GM18502 (cell line): ENCODE measurements at regions not wholly inside any gene's neighbourhood (a gene's known extent, or its start where the extent isn't known, plus 50 kb on each side); places are given as distances from the start of the nearest gene placed in this dataset.
"Not testable (repeated sequence)": the region's sequence is repeated elsewhere in the genome, so short reads cannot be mapped to it uniquely, and the experiment has no call there.

ENCODE experiments used
- ATAC-seq: cut with Tn5 transposase; IDR thresholded peaks from one replicate; pipeline ENCODE4 v1.9.1; 2021; ENCODE audit warnings: mild to moderate bottlenecking; ENCODE audit not compliant: unreplicated experiment, poor library complexity

DNA sequence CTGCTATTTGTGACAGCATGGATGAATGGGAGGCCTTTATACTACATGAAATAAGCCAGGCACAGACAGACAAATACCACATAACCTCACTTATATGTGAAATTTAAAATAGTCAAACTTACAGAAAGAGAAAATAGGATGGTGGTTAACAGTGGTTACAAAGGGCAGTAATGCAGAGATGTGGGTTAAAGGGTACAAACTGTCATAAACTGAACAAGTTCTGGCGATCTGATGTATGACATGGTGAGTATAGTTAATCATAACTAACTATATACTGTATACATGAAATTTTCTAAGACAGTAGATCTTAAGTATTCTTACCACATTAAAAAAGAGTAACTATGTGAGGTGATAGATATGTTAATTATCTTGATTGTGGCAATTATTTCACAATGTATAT is 558.1 kb upstream of the ZNF804A start:
- no peak for ATAC-seq

DNA sequence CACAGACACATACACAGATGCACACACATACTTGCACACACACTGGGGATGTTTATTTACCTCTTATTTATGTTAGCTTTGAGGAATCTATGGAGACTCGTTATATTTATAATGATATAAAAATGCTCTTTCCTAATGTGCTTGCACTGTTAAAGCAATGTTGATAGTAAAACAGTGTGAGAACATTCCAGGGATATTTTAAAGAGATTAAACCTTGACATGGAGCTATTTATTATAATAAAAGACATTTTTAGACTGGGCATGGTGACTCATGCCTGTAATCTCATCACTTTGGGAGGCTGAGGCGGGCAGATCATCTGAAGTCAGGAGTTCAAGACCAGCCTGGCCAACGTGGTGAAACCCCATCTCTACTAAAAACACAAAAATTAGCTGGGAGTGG is 557.3 kb upstream of the ZNF804A start:
- ATAC-seq, result no peak

DNA sequence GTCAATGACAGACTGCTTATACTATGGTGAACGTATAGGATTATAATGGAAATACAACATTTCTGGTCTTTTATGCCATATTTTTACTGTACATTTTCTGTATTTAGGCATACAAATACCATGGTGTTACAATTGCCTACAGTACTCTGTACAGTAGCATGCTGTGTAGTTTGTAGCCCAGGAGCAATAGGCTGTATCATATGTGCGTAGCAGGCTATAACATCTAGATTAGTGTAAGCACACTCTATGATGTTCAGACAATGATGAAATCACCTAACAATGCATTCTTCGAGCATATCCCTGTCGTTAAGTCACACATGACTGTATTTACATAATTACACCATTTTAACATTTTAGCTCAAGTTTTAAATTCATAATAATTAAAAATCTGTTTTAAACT is 556.6 kb upstream of the ZNF804A start:
- no peak for ATAC-seq

DNA sequence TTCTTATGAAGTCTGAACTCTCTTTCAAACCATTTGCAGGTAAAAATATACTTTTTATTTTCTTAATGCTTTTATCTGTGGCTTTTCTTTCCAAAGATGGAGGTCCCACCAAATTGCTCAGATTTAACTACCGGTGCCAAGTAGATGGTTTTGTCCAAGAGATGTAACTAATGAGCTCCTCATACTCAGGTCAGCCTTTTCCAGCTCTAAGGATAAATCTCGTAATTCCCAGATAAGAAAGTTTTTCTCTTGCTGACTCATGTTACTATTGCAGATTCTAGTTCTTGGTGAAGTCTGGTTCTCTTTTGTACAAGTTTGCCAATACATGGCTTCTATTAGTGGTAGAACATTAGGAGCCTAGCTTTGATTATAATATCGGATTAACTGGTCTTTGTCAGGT is 550.8 kb upstream of the ZNF804A start:
- no peak for ATAC-seq

DNA sequence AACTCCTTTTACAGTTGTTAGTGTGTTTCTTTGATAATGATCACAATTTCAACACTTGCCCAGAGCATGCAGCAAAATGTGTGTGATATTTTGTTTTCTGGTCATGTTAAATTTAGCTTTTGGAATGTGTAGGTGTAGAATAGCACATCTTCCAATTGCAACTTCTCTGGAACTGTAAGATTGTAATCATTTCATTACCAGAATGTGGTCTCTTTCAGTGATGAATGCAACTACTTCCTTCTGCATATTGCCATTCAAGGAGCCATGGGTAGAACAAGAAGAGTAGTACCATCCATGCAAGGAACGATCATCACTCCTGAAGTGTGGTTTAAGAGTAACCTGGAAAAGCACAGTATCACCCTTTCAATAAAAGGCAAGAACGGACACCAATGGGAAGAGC is 548.8 kb upstream of the ZNF804A start:
- ATAC-seq, result no peak

DNA sequence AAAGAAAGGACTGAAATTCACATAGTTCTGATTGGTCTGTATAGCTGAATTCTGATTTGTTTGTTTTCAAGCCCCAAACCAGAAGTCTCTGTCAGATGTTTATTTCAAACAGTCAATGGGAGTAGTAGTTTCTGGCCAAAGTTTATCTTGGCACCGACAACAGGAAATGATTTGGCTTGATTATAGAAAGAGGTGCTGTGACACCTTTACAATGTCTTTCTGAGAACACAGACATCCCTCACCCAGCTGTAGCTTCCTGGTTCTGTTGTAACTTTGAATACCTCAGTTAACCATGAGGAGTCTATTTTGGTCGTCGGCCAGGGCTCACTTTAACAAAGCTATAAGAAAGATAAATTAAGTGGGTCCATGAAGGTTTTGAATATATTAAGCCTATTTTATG is 545.0 kb upstream of the ZNF804A start:
- no peak for ATAC-seq

DNA sequence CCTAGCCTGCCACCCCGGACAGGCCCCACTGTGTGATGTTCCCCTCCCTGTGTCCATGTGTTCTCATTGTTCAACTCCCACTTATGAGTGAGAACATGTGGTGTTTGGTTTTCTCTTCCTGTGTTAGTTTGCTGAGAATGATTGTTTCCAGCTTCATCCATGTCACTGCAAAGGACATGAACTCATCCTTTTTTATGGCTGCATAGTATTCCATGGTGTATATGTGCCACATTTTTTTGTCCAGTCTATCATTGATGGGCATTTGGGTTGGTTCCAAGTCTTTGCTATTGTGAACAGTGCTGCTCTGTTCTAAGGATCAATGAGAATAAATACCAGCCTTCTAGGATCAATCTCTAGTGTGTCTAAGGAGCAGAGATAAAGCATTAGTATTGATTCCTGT is 543.9 kb upstream of the ZNF804A start:
- ATAC-seq, result not testable (repeated sequence)

DNA sequence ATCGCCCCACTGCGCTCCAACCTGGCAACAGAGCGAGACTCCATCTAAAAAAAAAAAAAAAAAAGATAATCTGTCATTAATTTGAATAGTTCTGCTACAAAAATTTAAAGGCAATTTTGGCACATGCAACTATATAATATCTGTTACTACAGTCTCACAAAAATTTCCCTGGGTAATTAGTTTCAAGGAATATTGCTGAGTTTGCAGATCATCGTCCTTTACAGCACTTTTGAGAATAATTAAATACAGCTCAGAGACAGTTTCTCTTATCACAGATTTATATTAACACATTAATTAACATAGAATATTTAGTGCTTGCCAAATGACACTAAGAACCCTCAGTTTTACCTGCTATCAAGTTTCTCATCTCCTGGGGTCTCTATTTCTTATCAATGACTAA is 540.4 kb upstream of the ZNF804A start:
- ATAC-seq, result no peak

DNA sequence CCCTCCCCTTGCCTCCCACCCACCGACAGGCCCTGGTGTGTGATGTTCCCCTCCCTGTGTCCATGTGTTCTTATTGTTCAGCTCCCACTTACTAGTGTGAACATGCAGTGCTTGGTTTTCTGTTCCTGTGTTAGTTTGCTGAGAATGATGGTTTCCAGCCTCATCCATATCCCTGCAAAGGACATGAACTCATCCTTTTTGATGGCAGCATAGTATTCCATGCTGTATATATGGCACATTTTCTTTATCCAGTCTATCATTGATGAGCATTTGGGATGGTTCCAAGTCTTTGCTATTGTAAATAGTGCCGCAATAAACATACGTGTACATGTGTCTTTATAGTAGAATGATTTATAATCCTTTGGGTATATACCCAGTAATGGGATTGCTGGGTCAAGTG is 538.1 kb upstream of the ZNF804A start:
- ATAC-seq, result not testable (repeated sequence)

DNA sequence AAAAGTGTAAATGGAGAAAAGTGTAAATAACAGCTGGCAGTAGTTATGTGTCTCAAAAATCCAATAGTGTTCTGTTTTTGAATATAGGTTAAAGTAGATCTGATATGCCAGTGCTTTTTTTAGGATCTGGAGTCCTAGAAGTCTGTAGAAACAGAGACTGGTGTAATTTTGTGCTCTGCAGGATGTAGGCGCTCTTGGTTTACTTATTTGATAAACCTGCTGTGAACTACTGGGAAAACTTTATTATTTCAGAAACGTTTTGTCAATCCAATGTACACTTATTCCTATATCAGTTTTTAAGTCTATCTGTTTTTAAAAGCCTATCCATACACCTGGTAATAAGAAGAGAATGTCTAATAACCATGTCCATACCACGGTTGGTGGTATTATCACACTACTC is 530.8 kb upstream of the ZNF804A start:
- no peak for ATAC-seq

DNA sequence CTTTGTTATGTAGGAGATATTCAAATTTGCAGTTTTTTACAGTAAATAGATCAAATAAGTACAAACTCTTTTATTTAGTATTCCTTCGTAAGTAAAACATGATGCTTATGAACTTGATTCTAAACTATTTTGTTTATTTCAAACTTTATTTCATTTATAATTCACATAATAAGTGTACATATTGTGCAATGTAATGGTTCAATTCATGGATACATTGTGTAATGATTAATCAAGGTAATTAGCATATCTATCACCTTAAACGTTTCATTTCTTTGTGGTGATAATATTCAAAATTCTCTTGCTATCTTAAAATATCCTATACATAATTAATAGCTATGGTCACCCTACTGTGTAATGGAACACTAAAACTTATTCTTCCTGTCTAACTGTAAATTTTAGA is 525.9 kb upstream of the ZNF804A start:
- ATAC-seq, result no peak

DNA sequence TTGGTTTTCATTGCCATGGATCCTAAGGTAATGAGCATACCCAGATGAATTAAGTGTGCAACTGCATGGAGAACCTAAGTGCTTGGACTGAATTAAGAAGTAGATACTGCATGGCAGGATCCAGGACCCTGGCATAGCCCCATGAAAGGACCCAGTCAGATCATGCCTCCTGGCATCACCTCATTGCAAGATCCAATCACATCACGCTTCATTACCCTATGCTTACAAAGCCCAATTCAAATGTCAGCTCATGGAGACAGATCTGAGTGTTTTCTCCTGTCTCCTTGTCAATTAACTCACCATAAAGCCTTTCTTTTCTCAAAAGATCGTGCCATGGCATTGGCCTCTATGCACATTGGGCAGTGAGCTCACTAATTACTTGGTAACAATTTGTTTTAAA is 519.8 kb upstream of the ZNF804A start:
- ATAC-seq, result no peak

DNA sequence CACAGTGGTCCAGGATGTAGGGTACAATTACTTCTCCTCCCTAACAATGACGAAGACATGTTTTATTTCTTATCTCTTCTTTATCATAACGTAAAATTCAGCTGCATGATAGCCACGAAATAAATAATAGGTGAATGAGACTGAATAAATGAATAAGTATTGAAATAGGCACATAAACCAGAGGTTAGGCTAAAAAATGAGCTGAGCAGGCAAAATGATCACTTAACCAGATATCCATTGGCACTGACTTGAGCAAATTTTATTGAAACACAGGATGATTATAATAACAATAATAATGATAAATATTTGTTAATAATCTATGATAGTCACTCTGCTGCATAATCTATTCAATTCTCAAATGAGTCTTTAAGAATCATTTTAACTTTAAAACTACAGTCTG is 506.9 kb upstream of the ZNF804A start:
- no peak for ATAC-seq

DNA sequence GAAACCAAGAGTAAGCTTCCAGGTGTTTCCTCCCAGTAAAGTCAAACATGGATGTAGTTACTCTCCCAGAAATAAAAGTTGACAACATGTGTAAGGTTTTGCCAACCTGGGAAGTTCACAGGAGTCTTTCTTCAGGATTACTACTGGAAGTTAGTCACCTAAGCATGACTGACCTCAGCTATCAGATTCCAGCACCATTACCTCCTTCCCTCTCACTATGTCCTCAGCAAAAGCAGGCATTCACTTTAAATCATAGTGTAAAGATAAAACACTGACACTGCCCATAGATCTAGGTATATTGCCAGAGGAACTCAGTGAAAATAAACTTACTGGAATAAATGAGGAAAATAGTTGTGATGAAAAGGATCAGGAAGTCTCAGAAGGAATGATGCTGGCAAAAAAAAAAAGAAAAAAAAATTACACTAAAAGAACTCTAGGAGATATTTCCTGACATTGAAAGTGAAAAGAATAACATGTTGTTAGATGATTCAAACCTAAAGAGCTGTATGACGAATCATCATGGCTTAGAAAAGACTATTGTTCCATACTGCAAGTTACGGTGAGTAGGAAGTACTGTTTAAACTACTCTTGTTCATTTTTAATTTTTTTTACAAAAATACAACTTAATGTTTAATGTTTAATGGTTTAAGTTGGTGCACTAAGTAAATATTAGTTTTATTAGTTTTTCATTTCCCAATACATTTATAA is 484.5 kb upstream of the ZNF804A start:
- no peak for ATAC-seq

DNA sequence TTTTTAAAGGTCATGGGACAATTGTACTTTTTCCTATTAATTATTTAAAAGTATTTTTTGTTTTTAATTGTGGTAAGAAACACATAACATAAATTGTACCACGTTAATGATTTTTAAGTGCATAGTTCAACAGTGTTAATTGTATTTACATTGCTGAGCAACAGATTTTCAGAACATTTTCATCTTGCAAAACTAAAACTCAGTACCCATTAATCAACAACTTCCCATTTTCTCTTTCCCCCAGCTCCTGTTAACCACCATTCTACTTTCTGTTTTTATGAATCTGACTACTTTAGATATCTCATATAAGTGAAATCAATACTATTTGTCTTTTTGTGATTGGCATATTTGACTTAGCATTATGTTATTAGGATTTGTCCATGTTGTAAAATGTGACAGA is 483.9 kb upstream of the ZNF804A start:
- no peak for ATAC-seq

DNA sequence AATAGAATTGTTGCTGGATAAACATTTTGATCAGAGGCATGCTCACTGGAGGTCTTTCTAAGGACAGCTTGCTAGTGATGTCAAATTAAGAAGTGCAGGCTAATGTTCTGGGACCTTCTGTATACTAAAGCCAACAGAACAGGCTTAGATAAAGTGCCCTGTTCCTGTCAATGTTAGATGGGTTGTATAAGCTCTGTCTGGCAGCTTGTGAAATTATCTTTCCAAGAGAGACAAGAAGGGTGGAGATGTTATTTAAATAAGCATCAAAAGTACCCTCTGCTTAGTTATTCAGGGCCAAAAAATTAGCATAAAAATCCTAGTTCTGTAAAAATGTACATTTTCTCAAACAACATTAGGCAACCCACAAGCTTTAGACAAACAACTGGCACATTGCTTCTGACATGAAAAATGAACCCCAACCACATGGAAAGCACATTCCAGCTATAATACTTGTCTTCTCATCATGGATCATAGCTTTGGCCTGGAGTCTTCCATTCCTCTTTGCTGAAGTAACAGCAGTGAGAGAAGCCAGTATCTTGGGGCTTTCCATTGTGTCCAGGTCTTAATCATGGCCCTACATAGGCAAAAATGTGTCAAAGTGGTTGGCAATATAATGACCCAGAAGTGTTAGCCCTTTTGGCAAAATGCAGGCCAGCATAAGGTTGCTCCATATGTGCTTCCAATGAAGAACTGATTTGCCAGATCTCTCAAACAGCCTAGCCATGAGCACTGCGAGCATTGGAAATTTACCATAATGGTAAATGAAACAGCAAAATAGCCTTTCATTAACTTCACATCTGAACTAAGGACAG is 478.1 kb upstream of the ZNF804A start:
- no peak for ATAC-seq

DNA sequence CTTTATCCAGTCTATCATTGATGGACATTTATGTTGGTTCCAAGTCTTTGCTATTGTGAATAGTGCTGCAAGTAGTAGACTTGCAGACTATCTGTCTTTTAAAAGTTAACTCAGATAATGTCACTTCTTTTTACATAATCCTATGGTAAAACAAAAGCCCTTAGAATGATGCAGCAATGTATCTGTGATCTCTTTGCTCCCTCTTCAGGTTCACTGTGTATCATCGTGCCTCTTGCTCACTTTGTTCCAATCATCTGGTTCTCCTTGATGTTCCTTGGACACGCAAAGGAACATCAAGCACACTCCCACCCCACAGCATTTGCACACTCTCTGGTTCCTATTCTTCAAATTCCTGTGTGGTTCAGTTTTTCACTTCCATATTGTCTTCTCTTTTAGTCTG is 472.5 kb upstream of the ZNF804A start:
- no peak for ATAC-seq

DNA sequence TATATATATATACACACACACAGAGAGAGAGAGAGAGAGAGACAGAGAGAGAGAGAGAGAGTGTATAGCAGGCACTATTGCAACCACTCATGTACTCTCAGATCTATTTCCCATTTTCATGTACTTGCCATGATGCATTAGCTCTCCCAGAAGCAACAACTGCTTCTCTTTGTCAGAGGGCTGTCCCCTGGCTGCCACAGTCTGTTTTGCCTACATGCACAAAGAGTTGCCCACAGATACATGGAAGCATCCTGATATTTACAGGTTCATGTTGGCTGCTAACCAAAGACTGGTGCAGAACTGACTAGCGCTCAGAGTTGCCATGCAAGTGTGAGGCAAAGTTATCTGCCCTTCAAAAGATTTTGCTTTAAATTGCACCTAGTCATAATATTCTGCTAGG is 469.3 kb upstream of the ZNF804A start:
- ATAC-seq, result no peak

DNA sequence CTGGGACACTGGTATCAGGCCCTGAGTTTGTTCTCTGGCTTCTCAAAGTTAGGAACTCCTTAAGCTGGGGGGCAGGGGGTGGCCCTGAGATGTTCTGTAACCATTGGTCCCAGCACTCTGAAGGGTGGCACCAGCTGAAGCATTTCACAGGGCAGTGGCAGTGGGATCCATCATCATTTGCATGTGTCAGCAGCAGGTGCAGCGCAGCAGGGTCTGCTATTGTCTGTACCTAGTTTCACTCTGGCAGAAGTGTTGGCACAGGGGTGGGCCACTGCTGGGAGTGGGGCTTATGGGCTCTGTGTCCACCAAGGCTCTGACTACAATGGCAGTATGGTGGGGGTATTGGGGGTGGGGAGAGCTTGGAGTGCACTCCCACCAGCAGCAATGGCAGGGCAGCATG is 460.4 kb upstream of the ZNF804A start:
- no peak for ATAC-seq

DNA sequence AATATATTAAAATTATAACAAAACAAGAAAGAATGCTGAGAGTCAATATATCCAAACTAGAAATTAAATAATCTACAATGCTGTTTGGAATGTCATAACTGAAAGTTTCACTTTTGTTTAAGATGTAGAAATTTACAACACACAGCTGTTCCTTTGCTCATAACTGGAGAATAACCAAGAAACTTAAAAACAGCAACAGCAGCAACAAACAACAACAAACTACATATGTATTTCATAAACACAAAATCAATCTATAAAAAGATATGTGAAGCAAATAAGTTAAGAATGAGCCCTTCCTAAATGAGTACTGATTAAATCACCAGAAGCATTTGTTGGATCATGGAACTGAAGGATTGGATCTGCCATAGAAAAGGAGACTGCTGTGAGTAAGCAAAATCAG is 456.5 kb upstream of the ZNF804A start:
- ATAC-seq, result no peak

DNA sequence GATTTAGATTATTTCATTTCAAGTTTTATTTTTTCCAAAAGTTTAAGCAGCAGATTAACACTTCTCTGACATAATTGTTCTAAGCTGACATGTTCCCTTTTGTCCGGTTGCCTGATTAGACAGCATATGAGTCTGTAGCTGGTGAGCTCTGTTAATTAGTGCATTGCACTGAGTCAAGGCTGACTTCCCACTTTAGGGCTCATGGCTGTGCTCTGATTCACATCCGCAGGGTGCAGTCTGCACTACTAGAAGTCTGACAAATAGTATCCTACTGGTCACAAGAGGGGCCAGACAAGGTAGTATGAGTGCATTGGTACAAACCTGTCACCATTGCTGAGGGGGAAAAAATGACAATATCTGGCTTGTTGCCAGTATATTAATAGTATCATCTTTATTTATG is 443.9 kb upstream of the ZNF804A start:
- no peak for ATAC-seq

DNA sequence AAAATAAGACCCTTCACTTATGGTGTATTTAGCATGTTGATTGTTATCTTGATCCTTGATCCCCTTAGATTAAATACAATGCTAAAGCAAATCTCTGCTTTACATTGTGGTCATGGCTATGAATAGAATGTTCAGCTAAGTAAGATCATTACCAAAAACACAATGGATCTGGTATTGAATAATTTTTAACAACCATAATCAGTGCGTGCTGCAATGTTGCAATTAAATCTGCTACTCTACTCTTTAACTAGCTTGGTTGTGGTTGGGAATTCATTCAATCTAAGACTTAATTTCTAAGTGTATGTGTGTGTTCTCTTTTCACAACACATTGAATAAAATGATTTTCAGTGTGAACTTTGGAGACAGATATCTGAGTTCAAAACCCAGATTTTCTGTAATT is 442.5 kb upstream of the ZNF804A start:
- no peak for ATAC-seq
